Esophagus squamous epithelium (tissue), 5 donors: ENCODE measurements at regions not wholly inside any gene's neighbourhood (a gene's known extent, or its start where the extent isn't known, plus 50 kb on each side); places are given as distances from the start of the nearest gene placed in this dataset.

Experiments
- DNase-seq: peaks from one replicate; lab custom pipeline; 2025; lab: John Stamatoyannopoulos, UW
- H3K27ac ChIP-seq, 4 donors: fragments of 200-600 bp; sonication (generic); one replicate each; pipeline ENCODE4 v1.5.1; 2016 to 2019; ENCODE audit warnings: mild to moderate bottlenecking in 1 of 4
- H3K27me3 ChIP-seq, 4 donors: fragments of 200-600 bp; sonication (generic); 1 replicate in 3 of 4; 2 replicates in 1 of 4; pipeline versions ENCODE4 v1.5.1 to v1.6.0; 2017 to 2021; ENCODE audit warnings: antibody characterized with exemption in 1 of 4
- H3K36me3 ChIP-seq, 3 donors: fragments of 200-600 bp; sonication (generic); one replicate each; pipeline ENCODE4 v1.5.1; 2016 to 2019
- H3K4me1 ChIP-seq, 3 donors: fragments of 200-600 bp; sonication (generic); one replicate each; pipeline ENCODE4 v1.5.1; 2017 to 2019
- H3K4me3 ChIP-seq, 4 donors: fragments of 200-600 bp; sonication (generic); 1 replicate in 3 of 4; 2 replicates in 1 of 4; pipeline ENCODE4 v1.5.1; 2016 to 2019; ENCODE audit warnings: mild to moderate bottlenecking in 2 of 4, moderate library complexity in 1 of 4
- H3K9me3 ChIP-seq, 3 donors: fragments of 200-600 bp; sonication (generic); one replicate each; pipeline ENCODE4 v1.5.1; 2016 to 2019
- POLR2A ChIP-seq, 4 donors: fragments of 450-650 bp; IDR thresholded peaks; one replicate each; pipeline ENCODE4 v1.6.1; 2017; ENCODE audit warnings: antibody characterized with exemption in 4 of 4, mild to moderate bottlenecking in 4 of 4, moderate library complexity in 3 of 4
- WGBS, 2 donors: methylation state at CpG; one replicate each; pipeline ENCODE4 v1.1.5; 2018; 5-methylcytosine and 5-hydroxymethylcytosine counted together
- intact Hi-C: fragments of 100-400 bp; cut with DNase I; formaldehyde crosslinking; loops from one replicate; pipeline ENCODE4 v1.15.0; 2022
- TF ChIP-seq, protein P1 (sequence below), 6 experiments: fragments of 450-650 bp in 4 of 6; fragments of 200-600 bp in 2 of 6; sonication (generic) in 2 of 6; IDR thresholded peaks; one replicate each; pipeline ENCODE4 v1.5.1; 2016 to 2019; ENCODE audit warnings: antibody characterized with exemption in 6 of 6, mild to moderate bottlenecking in 4 of 6, moderate library complexity in 4 of 6
- donor health status: DM: yes; HTN: yes; CAD: no.

DNA sequence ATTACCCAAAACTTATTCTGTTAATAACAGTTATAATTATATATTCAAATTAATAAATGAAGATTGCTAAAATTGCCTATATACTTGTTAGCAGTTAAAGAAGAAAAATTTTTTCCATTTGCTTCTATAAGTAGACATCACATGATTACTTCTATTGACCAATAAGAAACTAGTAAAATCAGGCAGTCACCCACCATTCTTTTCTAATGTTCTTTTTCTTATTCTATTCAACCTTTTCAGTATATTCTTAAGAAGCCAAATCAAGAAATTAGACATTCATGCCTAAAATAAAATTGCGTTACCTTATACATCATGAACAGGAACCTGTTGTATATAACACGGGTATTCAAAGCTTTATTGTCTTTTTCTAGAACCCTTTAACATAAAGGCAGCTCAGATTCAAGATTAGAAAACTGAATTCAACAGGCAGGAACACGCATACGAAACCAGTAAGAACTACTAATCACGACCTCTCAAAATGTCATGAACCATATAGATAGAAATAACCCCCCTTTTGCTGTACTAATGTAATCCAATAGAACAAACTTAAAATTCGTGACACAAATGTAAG lies 568.1 kb upstream of the DIPK2B start:
- intact Hi-C loops, result no loop called here
- WGBS, 2 donors, result 4 to 35% methylated on average over 6 of the region's 6 CpGs

DNA sequence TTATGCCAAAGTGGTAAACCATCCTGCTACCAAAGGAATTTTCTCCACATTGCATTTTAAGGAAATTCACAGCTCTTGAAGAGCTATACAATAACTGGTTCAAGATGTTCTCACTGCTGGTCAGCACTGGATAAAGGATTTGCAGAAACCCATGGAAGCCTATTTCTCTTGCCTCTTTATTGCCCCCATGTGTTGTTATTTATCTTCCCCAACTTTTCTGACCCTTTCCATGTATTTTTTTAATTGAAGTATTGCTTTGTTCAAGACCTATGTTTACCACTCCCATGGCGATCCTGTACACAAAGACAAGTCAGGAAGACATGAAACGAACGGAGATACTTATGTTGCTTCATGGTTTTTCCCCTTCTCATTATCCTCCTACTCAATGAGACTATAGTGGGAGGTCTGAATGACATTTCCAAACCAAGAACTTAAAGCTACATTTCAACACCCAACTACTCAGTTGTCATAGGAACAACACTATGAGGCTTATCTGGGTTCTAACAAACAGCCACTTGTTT lies 566.4 kb upstream of the DIPK2B start:
- no peaks in the 10 kb centered on the region for H3K27me3 ChIP-seq
- TF ChIP-seq POLR2A (IDR thresholded peaks at IDR 0.05), result no peak
- TF ChIP-seq, protein P1, sequence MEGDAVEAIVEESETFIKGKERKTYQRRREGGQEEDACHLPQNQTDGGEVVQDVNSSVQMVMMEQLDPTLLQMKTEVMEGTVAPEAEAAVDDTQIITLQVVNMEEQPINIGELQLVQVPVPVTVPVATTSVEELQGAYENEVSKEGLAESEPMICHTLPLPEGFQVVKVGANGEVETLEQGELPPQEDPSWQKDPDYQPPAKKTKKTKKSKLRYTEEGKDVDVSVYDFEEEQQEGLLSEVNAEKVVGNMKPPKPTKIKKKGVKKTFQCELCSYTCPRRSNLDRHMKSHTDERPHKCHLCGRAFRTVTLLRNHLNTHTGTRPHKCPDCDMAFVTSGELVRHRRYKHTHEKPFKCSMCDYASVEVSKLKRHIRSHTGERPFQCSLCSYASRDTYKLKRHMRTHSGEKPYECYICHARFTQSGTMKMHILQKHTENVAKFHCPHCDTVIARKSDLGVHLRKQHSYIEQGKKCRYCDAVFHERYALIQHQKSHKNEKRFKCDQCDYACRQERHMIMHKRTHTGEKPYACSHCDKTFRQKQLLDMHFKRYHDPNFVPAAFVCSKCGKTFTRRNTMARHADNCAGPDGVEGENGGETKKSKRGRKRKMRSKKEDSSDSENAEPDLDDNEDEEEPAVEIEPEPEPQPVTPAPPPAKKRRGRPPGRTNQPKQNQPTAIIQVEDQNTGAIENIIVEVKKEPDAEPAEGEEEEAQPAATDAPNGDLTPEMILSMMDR (IDR thresholded peaks at IDR 0.05), result no peak
- 0 to 60% methylated on average over 3 of the region's 3 CpGs for WGBS, 2 donors
- H3K4me3 ChIP-seq, result peak overlapping the region in 3 of 4 donors; percentile 41 to 64 (median 45)
- no peaks in the 10 kb centered on the region for H3K9me3 ChIP-seq
- no peak for DNase-seq
- intact Hi-C loops, result no loop called here
- peaks cover 0 to 79% (median 7%) of the 10 kb centered on the region in 3 donors for H3K4me1 ChIP-seq
- peak overlapping the region in 3 of 4 donors; percentile 36 to 88 (median 85) for H3K27ac ChIP-seq
- H3K36me3 ChIP-seq, result no peaks in the 10 kb centered on the region

More for the DNA sequence above, 568.1 kb upstream of the DIPK2B start:
- H3K27ac ChIP-seq, result peak overlapping the region; percentile 75 to 89 (median 86)
- no peaks in the 10 kb centered on the region for H3K27me3 ChIP-seq
- peak overlapping the region; percentile 19 to 64 (median 43) for H3K4me3 ChIP-seq
- H3K36me3 ChIP-seq, result no peaks in the 10 kb centered on the region
- TF ChIP-seq, protein P1 (IDR thresholded peaks at IDR 0.05), result no peak
- TF ChIP-seq POLR2A (IDR thresholded peaks at IDR 0.05), result no peak
- DNase-seq, result no peak
- no peaks in the 10 kb centered on the region for H3K9me3 ChIP-seq
- peaks cover 0 to 81% (median 2%) of the 10 kb centered on the region in 3 donors for H3K4me1 ChIP-seq

- no peak for DNase-seq
- WGBS, 2 donors, result 51 to 86% methylated on average over 4 of the region's 4 CpGs
- Histone ChIP-seq H3K27me3 (no peaks in the 10 kb centered on the region), H3K9me3 (no peaks in the 10 kb centered on the region), H3K36me3 (peaks cover 0 to 5% (median 0%) of the 10 kb centered on the region in 3 donors), H3K27ac (peak overlapping the region in 1 of 4 donors; percentile 2), H3K4me1 (peaks cover 0 to 79% (median 4%) of the 10 kb centered on the region in 3 donors), H3K4me3 (peak overlapping the region in 1 of 4 donors; percentile 64)
- intact Hi-C loops, result no loop called here
- TF ChIP-seq, protein P1 (IDR thresholded peaks at IDR 0.05), result no peak
- no peak for TF ChIP-seq POLR2A (IDR thresholded peaks at IDR 0.05)
Observed at GRCh38 chrX:45765767-45766166, 565.1 kb upstream of the DIPK2B start.

GRCh38 chrX:45765281-45765680 lies 564.6 kb upstream of the DIPK2B start:
- H3K27ac ChIP-seq, result peak overlapping the region in 2 of 4 donors; percentile 2 to 31

More at GRCh38 chrX:45765281-45765680, 564.6 kb upstream of the DIPK2B start:
- Histone ChIP-seq H3K9me3 (no peaks in the 10 kb centered on the region), H3K27me3 (no peaks in the 10 kb centered on the region), H3K4me1 (peaks cover 0 to 79% (median 4%) of the 10 kb centered on the region in 3 donors), H3K36me3 (peaks cover 0 to 9% (median 0%) of the 10 kb centered on the region in 3 donors), H3K4me3 (no peak overlapping the region)
- WGBS, 2 donors, result 0% methylated on average over 1 of the region's 1 CpG
- TF ChIP-seq, protein P1 (IDR thresholded peaks at IDR 0.05), result no peak
- TF ChIP-seq POLR2A (IDR thresholded peaks at IDR 0.05), result no peak
- intact Hi-C loops, result no loop called here
- DNase-seq, result no peak
